WTC11 (cell line): ENCODE measurements at regions not wholly inside any gene's neighbourhood (a gene's known extent, or its start where the extent isn't known, plus 50 kb on each side); places are given as distances from the start of the nearest gene placed in this dataset.

Experiments used
- ATAC-seq: fragments of 200-7000 bp; cut with Tn5 transposase; 2 replicates; pipeline ENCODE4 v1.10.0; 2021; ENCODE audit warnings: mild to moderate bottlenecking, moderate library complexity
- CTCF ChIA-PET: fragments of 300-600 bp; sonication (Branson Sonifier 250); formaldehyde crosslinking; loops from one replicate; lab custom pipeline; 2021; ENCODE audit warnings: antibody characterized with exemption; lab: Charles Lee
- POLR2A ChIA-PET: fragments of 350-600 bp; sonication (Branson Sonifier 250); formaldehyde crosslinking; loops from one replicate; lab custom pipeline; 2021; ENCODE audit warnings: antibody characterized with exemption; lab: Charles Lee
- DNase-seq: peaks from one replicate; pipeline ENCODE4 v3.0.0; 2021; ENCODE audit warnings: low spot score
- H3K27ac Mint-ChIP-seq: 2 replicates; pipeline ENCODE4 v1.8.0; 2021; ENCODE audit warnings: mixed read lengths
- H3K27me3 Mint-ChIP-seq: 2 replicates; pipeline ENCODE4 v1.8.0; 2021; ENCODE audit warnings: low read depth, mild to moderate bottlenecking, moderate library complexity, mixed read lengths
- H3K36me3 Mint-ChIP-seq: 2 replicates; pipeline ENCODE4 v1.8.0; 2021; ENCODE audit warnings: mixed read lengths
- H3K4me1 Mint-ChIP-seq: 2 replicates; pipeline ENCODE4 v1.8.0; 2022; ENCODE audit warnings: mixed read lengths
- H3K4me3 Mint-ChIP-seq: 2 replicates; pipeline ENCODE4 v1.8.0; 2021; ENCODE audit warnings: mild to moderate bottlenecking, moderate library complexity, mixed read lengths
- H3K9me3 Mint-ChIP-seq: 2 replicates; pipeline ENCODE4 v1.8.0; 2021; ENCODE audit warnings: mixed read lengths
- AFF4 ChIP-seq: sonication (generic); formaldehyde crosslinking; IDR thresholded peaks from 2 replicates; pipeline ENCODE4 v1.8.1; 2023; ENCODE audit warnings: mild to moderate bottlenecking, missing genetic modification reagents, borderline replicate concordance
- CTCF ChIP-seq: fragments of 200-600 bp; IDR thresholded peaks from 2 replicates; pipeline ENCODE4 v1.8.0; 2022; ENCODE audit warnings: antibody characterized with exemption
- E2F4 ChIP-seq: sonication (generic); formaldehyde crosslinking; IDR thresholded peaks from 2 replicates; pipeline ENCODE4 v1.8.1; 2022; ENCODE audit warnings: low read depth, mild to moderate bottlenecking, moderate library complexity, missing genetic modification reagents, borderline replicate concordance
- E2F5 ChIP-seq: sonication (generic); formaldehyde crosslinking; IDR thresholded peaks from 2 replicates; pipeline ENCODE4 v1.8.1; 2022; ENCODE audit warnings: mild to moderate bottlenecking, moderate library complexity, missing genetic modification reagents
- FOXP4 ChIP-seq: sonication (generic); formaldehyde crosslinking; IDR thresholded peaks from 2 replicates; pipeline ENCODE4 v1.8.0; 2022; ENCODE audit warnings: mild to moderate bottlenecking, missing genetic modification reagents
- GRHL2 ChIP-seq: fragments of 250-450 bp; sonication (Bioruptor Pico); IDR thresholded peaks from 2 replicates; pipeline ENCODE4 v1.8.0; 2022; ENCODE audit warnings: mild to moderate bottlenecking, moderate library complexity; ENCODE audit not compliant: insufficient replicate concordance, severe bottlenecking
- GTF2I ChIP-seq: fragments of 250-450 bp; sonication (Bioruptor Pico); conservative IDR thresholded peaks from 2 replicates; pipeline ENCODE4 v1.4.0; 2021; ENCODE audit warnings: mild to moderate bottlenecking
- HMGA2 ChIP-seq: fragments of 250-450 bp; sonication (Bioruptor Pico); IDR thresholded peaks from 2 replicates; pipeline ENCODE4 v1.4.0; 2021; ENCODE audit warnings: mild to moderate bottlenecking, moderate library complexity
- JAZF1 ChIP-seq: fragments of 250-450 bp; sonication (Bioruptor Pico); IDR thresholded peaks from 2 replicates; pipeline ENCODE4 v1.9.0; 2021; ENCODE audit warnings: moderate library complexity, mild to moderate bottlenecking, inconsistent platforms
- KAT7 ChIP-seq: sonication (generic); formaldehyde crosslinking; IDR thresholded peaks from 2 replicates; pipeline ENCODE4 v1.8.1; 2023; ENCODE audit warnings: missing genetic modification reagents, mild to moderate bottlenecking, borderline replicate concordance
- NFYB ChIP-seq: sonication (generic); formaldehyde crosslinking; conservative IDR thresholded peaks from 2 replicates; pipeline ENCODE4 v1.8.0; 2022; ENCODE audit warnings: low read depth, missing genetic modification reagents
- SP1 ChIP-seq: sonication (generic); formaldehyde crosslinking; conservative IDR thresholded peaks from 2 replicates; pipeline ENCODE4 v1.8.1; 2022; ENCODE audit warnings: missing genetic modification reagents
- STAT6 ChIP-seq: sonication (generic); formaldehyde crosslinking; conservative IDR thresholded peaks from 2 replicates; pipeline ENCODE4 v1.8.1; 2023; ENCODE audit warnings: mild to moderate bottlenecking, low read depth, missing genetic modification reagents, moderate library complexity
- TCF7 ChIP-seq: sonication (generic); formaldehyde crosslinking; IDR thresholded peaks from 2 replicates; pipeline ENCODE4 v1.8.0; 2022; ENCODE audit warnings: mild to moderate bottlenecking, low read depth, missing genetic modification reagents, moderate library complexity
- ZNF423 ChIP-seq: fragments of 250-450 bp; sonication (Bioruptor Pico); IDR thresholded peaks from 2 replicates; pipeline ENCODE4 v2.1.2; 2022; ENCODE audit warnings: mild to moderate bottlenecking, moderate library complexity

- no peak for TF ChIP-seq AFF4 (CRISPR knock-in tag)
- TF ChIP-seq NFYB (CRISPR knock-in tag) = no peak
- no peak for TF ChIP-seq E2F5
- no peak for TF ChIP-seq GRHL2 (CRISPR knock-in tag)
- TF ChIP-seq JAZF1 (CRISPR knock-in tag) = no peak
- TF ChIP-seq ZNF423 (CRISPR knock-in tag) = no peak
- TF ChIP-seq SP1 (CRISPR knock-in tag) = no peak
- no peak for TF ChIP-seq KAT7 (CRISPR knock-in tag)
- TF ChIP-seq FOXP4 (CRISPR knock-in tag) = no peak
- TF ChIP-seq GTF2I = no peak
- TF ChIP-seq TCF7 (CRISPR knock-in tag) = no peak
- no peak for TF ChIP-seq E2F4 (CRISPR knock-in tag)
Measured at GRCh38 chr18:78191276-78191675, 788.3 kb upstream of the SALL3 start (continued).

- TF ChIP-seq STAT6 (CRISPR knock-in tag) (no peak), HMGA2 (no peak), CTCF (no peak)
- peaks cover 42% of the 10 kb centered on the region for H3K9me3 Mint-ChIP-seq
- H3K27ac Mint-ChIP-seq = no peak overlapping the region
- ChIA-PET POLR2A (no interaction called here), CTCF (no interaction called here)
- no peaks in the 10 kb centered on the region for H3K4me1 Mint-ChIP-seq
- ATAC-seq (peak; percentile 85), DNase-seq (peak; percentile 26)
- H3K27me3 Mint-ChIP-seq = no peaks in the 10 kb centered on the region; the same call in 1 of the 2 replicates
- H3K36me3 Mint-ChIP-seq = peaks cover 28% of the 10 kb centered on the region
- no peak overlapping the region for H3K4me3 Mint-ChIP-seq
Measured at GRCh38 chr18:78192054-78192453, 787.6 kb upstream of the SALL3 start.
